ENCODE measurements at regions not wholly inside any gene's neighbourhood (a gene's known extent, or its start where the extent isn't known, plus 50 kb on each side); places are given as distances from the start of the nearest gene placed in this dataset.

DNA sequence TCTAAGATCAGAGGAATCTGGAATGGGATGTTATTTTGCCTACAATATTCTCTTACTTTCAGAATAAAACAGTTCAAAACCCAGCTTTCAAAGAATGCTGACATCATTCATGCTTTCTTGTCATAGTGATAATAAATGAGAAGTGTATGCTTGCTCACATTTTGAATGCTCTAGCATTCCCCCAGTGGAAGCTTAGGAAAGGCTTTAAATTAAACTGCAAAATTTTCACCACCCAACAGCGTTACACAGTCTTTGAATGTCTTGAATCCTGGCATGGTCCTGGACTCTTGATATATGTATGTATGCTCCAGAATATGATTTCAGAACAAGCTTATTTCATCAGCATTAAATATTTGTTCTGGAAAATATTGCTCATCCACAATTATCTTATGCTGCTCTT, 964.3 kb upstream of the NUDT12 start:
- TF ChIP-seq, protein P1, sequence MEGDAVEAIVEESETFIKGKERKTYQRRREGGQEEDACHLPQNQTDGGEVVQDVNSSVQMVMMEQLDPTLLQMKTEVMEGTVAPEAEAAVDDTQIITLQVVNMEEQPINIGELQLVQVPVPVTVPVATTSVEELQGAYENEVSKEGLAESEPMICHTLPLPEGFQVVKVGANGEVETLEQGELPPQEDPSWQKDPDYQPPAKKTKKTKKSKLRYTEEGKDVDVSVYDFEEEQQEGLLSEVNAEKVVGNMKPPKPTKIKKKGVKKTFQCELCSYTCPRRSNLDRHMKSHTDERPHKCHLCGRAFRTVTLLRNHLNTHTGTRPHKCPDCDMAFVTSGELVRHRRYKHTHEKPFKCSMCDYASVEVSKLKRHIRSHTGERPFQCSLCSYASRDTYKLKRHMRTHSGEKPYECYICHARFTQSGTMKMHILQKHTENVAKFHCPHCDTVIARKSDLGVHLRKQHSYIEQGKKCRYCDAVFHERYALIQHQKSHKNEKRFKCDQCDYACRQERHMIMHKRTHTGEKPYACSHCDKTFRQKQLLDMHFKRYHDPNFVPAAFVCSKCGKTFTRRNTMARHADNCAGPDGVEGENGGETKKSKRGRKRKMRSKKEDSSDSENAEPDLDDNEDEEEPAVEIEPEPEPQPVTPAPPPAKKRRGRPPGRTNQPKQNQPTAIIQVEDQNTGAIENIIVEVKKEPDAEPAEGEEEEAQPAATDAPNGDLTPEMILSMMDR (optimal IDR thresholded peaks at IDR 0.05 in 1 of 3, IDR thresholded peaks at IDR 0.05 in 1 of 3, conservative IDR thresholded peaks at IDR 0.05 in 1 of 3; ENCODE audit: extremely low read depth in 1 of 3, insufficient read depth in 2 of 3, low read length in 3 of 3) = no peak
- no peak for TF ChIP-seq EZH2 (IDR thresholded peaks at IDR 0.05; ENCODE audit: low read length)
